Bronchial epithelial cell (primary cell): ENCODE measurements at regions not wholly inside any gene's neighbourhood (a gene's known extent, or its start where the extent isn't known, plus 50 kb on each side); places are given as distances from the start of the nearest gene placed in this dataset.

Experiments used
- DNase-seq: peaks from one replicate; pipeline ENCODE4 v3.0.0-alpha.2; 2010; ENCODE audit warnings: low read depth
- FAIRE-seq: peaks from 2 replicates; lab custom pipeline; 2011; peaks lifted over from hg19 to GRCh38; lab: Jason Lieb, UNC
- H3K27me3 ChIP-seq: 2 replicates; pipeline ENCODE4 v1.5.1; 2011; ENCODE audit warnings: low read length; ENCODE audit not compliant: control insufficient read depth, insufficient read depth
- H3K36me3 ChIP-seq: 2 replicates; pipeline ENCODE4 v1.5.1; 2011; ENCODE audit warnings: low read length; ENCODE audit not compliant: control insufficient read depth, insufficient read depth
- H3K4me3 ChIP-seq: 2 replicates; pipeline ENCODE4 v1.5.1; 2011; ENCODE audit warnings: mild to moderate bottlenecking, low read depth, low read length, control low read depth
- TF ChIP-seq, protein P1 (sequence below): IDR thresholded peaks from 2 replicates; pipeline ENCODE4 v1.5.1; 2011; ENCODE audit warnings: mild to moderate bottlenecking, moderate library complexity, low read length, control low read depth, inconsistent platforms; ENCODE audit not compliant: insufficient read depth, severe bottlenecking

DNA sequence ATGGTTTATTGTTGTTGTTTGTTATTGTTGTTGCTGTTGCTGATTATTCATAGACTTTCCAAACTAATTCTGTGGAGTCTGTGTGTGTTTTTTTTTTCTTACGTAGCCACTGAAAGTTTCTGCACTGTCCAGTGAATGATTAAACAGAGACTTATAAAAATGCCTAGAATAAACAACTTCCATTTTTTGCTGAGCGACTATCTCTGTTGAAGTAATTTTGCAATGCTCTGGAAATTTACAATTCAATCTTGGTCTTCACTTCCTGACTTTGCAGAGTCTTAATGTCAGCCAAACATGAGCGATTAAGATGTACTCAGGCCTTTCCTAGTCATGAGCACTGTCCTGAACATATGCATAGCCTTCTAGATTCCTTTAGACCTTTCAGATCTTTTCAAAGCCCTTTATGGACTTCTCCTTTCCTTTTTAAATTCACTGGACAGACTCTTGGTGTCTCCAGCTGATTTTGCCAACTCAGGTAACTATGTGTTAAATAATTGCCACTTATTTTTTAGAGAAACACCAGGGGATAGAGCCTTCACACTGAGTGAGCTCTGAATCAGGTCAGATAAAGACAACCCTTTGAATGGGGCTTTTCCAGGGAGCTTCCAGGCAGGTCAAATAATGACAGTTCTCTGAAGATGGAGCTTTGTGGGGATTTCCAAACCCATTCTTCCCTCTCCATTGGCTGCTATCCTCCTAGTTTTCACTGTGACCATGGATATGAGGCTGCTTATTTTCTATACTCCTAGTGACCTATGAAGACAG lies 622.8 kb upstream of the EPHA7 start:
- no peak for DNase-seq
- FAIRE-seq, result no peak
- no peaks in the 10 kb centered on the region for H3K36me3 ChIP-seq
- no peaks in the 10 kb centered on the region for H3K27me3 ChIP-seq
- TF ChIP-seq, protein P1, sequence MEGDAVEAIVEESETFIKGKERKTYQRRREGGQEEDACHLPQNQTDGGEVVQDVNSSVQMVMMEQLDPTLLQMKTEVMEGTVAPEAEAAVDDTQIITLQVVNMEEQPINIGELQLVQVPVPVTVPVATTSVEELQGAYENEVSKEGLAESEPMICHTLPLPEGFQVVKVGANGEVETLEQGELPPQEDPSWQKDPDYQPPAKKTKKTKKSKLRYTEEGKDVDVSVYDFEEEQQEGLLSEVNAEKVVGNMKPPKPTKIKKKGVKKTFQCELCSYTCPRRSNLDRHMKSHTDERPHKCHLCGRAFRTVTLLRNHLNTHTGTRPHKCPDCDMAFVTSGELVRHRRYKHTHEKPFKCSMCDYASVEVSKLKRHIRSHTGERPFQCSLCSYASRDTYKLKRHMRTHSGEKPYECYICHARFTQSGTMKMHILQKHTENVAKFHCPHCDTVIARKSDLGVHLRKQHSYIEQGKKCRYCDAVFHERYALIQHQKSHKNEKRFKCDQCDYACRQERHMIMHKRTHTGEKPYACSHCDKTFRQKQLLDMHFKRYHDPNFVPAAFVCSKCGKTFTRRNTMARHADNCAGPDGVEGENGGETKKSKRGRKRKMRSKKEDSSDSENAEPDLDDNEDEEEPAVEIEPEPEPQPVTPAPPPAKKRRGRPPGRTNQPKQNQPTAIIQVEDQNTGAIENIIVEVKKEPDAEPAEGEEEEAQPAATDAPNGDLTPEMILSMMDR, result no peak
- H3K4me3 ChIP-seq, result no peak overlapping the region

DNA sequence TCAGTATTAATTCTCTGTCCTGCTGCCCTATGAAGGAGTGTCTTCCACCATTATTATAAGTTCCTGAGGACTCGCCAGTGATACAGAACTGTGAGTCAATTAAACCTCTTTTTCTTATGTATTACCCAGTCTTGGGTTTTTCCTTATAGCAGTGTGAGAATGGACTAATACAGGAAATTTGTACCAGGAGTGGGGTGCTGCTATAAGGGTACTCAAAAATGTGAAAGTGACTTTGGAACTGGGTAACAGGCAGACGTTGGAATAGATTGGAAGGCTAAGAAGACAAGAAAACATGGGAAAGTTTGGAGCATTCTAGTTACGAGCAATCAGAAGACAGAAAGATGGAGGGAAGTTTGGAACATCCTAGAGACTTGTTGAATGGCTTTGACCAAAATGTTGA lies 616.7 kb upstream of the EPHA7 start:
- H3K36me3 ChIP-seq, result no peaks in the 10 kb centered on the region
- DNase-seq, result no peak
- H3K27me3 ChIP-seq, result no peaks in the 10 kb centered on the region
- FAIRE-seq, result no peak
- TF ChIP-seq, protein P1, result no peak
- H3K4me3 ChIP-seq, result no peak overlapping the region

DNA sequence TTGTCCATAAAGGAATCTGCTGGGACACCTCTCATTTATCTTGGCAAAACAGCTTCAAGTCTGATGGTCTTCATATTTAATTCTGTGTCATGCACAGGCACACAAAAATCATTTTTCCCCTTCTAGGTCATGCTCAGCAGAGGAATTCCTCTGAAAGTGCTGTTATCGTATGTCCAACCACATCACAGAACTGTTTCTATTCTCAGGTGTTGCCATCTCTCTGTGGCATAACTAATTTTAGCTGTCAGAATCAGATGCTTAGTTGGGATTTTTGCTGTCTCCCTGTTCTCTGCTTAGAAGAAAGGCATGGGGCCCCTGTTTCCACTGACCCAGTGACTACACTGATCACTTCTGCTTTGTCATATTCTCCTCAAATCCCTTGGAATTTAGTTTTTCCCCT lies 608.0 kb upstream of the EPHA7 start:
- no peak overlapping the region for H3K4me3 ChIP-seq
- DNase-seq (no peak), FAIRE-seq (no peak)
- no peaks in the 10 kb centered on the region for H3K27me3 ChIP-seq
- TF ChIP-seq, protein P1, result no peak
- no peaks in the 10 kb centered on the region for H3K36me3 ChIP-seq

DNA sequence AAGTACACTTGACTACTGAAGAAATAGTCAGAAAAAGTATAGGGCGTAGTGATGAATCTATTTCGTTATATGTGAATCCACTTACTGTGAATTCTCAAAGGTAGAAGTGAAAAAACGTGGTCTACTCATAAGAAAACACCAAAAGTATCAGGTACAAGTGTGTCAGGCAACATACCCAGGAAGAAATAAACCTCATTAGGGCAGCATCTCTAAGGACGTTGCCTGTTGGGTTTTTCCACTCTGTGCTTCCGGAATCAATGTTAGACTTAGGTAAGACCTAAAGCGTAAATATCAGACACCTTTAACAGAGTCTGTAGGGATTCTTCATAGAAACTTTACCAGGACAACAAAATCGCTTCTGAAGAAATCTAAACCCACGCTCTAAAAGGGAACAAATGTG lies 607.2 kb upstream of the EPHA7 start:
- Histone ChIP-seq H3K36me3 (no peaks in the 10 kb centered on the region), H3K4me3 (no peak overlapping the region), H3K27me3 (no peaks in the 10 kb centered on the region)
- no peak for DNase-seq
- no peak for FAIRE-seq
- TF ChIP-seq, protein P1, result no peak

DNA sequence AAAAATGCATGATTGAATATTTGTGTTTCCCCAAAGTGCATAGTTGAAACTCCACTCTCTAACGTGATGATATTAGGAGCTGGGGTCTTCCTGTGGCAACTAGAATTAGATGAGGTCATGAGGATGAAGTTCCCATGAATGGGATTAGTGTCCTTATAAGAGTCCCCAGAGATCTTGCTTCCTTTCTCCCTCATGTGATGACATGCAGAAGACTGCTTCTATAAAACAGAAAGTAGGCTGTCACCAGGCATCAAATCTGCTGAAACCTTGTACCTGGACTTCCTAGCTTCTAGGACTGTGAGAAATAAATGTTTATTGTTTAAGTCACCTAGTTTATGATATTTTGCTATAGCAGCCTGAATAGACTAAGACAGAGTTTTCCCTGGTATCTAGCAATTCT lies 586.5 kb upstream of the EPHA7 start:
- TF ChIP-seq, protein P1, result no peak
- DNase-seq (no peak), FAIRE-seq (no peak)
- Histone ChIP-seq H3K4me3 (no peak overlapping the region), H3K27me3 (no peaks in the 10 kb centered on the region), H3K36me3 (no peaks in the 10 kb centered on the region)

DNA sequence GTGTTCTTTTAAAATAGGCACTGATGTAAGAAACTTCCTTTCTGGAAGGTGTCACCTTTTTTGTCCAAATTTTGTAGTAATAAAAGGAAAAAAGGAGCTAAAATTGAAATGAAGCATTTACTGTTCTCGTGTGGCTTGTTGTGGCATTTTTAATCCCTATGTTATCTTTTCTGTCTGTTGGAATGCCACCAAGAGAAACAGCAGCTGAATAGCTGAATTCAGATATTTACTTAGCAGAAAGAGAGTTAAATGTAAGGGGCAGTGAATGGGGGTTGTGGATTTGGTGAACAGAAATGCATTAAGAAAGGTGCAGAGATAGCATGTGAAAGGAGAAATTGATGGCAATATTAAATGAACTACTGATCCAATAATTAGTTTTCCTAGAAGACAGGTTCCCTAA lies 573.6 kb upstream of the EPHA7 start:
- DNase-seq (no peak), FAIRE-seq (no peak)
- Histone ChIP-seq H3K27me3 (no peaks in the 10 kb centered on the region), H3K4me3 (no peak overlapping the region), H3K36me3 (no peaks in the 10 kb centered on the region)
- TF ChIP-seq, protein P1, result no peak
